A204.1 (cell line): ENCODE measurements at regions not wholly inside any gene's neighbourhood (a gene's known extent, or its start where the extent isn't known, plus 50 kb on each side); places are given as distances from the start of the nearest gene placed in this dataset.
"Not testable (repeated sequence)": the region's sequence is repeated elsewhere in the genome, so short reads cannot be mapped to it uniquely, and the experiment has no call there.

Source experiments
- FAIRE-seq: peaks from 2 replicates; lab custom pipeline; 2012; peaks lifted over from hg19 to GRCh38; lab: Jason Lieb, UNC

DNA sequence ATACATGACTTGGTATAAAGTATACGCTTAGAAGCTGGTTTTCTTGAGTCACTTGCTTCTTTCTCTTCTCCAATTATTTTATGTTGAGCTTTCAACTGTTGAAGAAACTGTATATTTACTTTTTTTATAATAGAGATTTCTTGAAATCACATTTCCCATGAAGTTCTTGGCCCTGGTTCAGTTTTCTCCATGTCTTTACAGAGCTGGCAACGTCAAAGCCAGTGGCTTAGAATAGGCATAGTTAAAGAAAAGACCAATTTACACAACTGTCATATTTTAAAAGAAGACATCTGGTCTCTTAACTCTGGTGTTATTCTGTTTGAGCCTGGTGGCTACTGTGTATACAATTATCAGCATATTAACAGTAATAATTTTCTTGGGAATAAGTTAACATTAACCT is 1249.3 kb downstream of the CDH12 start:
- FAIRE-seq: no peak

DNA sequence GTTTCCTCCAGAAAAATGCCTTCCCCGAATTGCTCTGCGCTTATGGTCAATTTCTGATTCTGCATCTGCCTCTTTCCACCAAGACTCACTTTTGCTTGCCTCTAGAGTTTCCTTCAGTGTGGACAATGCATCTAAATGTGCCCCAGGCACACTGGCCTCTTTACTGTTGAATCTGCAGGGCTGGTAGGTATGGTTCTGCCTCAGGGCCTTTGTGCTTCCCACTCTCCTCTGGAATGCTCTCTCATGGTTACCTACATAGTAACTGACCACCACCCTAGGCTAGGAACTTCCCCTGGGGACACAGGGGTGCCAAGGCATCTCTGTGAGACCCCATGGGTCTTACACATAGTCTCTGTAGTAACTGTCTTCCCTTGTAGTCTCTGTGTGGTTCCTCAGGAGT is 1258.6 kb downstream of the CDH12 start:
- no peak for FAIRE-seq

DNA sequence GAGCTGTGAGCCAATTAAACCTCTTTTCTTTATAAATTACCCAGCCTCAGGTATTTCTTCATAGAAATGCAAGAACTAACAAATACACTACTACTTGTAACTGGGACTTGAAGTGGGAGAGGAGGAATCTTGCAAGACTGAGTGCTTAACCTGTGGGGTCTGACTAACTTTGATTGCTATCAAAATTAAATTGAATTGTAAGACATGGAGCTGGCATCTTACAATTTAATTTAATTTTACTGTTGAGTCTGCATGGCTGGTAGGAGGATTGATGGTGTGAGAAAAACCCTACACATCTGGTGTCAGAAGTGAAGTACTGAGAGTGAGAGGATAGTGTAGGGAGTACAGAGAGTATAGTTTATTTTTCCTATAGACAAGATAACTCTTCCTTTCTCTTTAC is 1259.9 kb downstream of the CDH12 start:
- no peak for FAIRE-seq

DNA sequence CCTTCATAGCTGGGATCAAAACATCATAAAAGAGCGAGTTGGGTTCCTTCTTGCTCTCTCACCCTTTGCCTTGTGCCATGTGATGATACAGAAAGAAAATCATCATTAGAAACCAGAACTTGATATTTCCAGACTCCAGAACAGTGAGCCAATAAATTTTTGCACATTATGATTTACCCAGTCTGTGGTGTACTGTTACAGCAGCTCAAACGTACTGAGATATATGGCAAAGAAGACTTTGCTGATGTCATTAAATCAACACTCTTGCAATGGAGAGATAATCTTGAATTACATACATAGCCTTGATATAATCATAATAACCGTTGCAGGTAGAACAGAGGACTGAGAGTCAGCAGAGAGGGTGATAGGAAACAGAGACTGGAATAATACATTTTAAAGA is 1271.6 kb downstream of the CDH12 start:
- no peak for FAIRE-seq

- no peak for FAIRE-seq
Measured at GRCh38 chr5:21574961-21575360, 1278.2 kb downstream of the CDH12 start.

DNA sequence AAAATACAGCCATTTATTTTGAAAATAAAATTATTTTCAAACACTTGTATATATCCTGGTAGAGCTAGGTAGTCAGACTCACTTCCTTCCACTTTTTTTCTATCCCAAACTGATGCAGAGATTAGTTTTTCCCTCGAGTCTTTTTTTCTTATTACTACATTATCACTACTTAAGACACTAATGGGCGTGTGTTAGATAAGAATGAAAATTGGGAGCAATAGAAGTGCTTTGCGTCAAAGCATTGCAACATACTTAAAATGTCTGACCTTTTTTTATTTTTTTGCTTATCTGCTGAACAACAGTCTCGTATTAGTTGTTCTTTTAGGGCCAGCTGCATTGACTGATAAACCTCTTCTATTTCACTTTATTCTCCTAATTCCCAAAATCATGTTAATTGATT is 1278.7 kb downstream of the CDH12 start:
- no peak for FAIRE-seq

GRCh38 chr5:21573416-21574314 is 1279.5 kb downstream of the CDH12 start:
- FAIRE-seq: no peak

DNA sequence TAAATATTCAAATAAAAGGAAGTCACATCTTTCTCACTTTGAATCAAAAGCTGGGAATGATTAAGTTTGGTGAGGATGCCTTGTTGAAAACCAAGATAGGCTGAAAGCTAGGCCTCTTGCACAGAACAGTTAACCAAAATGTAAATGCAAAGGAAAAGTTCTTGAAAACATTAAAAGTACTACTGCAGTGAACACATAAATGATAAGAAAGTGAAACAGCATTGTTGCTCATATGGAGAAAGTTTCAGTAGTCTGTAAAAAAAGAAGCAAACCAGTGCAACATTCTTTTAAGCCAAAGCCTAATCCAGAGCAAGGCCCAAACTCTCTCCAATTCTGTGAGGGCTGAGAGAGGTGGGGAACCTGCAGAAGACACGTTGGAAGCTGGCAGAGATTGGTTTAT is 1281.9 kb downstream of the CDH12 start:
- not testable (repeated sequence) for FAIRE-seq

GRCh38 chr5:21559109-21559508 is 1294.0 kb downstream of the CDH12 start:
- FAIRE-seq: not testable (repeated sequence)

- not testable (repeated sequence) for FAIRE-seq
Measured at GRCh38 chr5:21552263-21552662, 1300.9 kb downstream of the CDH12 start.

DNA sequence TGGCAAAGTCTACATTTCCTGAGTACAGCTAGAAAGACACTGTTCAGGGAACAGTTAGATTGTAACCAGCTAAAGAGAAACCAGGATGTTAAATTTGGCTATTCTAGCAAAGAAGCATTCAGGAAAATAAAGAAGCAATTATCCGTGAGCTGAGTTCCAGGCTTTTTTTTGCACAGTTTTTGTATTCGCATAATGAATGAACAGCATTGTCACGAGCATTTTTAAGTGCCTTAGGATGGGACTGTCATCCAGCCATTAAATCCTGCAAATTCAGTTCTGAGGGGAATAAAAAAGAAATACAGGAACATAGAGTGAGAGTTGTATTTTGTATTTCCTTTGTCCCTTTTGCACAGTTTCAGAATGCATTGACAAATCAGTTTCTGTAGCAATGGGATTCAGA is 1302.2 kb downstream of the CDH12 start:
- FAIRE-seq: not testable (repeated sequence)

DNA sequence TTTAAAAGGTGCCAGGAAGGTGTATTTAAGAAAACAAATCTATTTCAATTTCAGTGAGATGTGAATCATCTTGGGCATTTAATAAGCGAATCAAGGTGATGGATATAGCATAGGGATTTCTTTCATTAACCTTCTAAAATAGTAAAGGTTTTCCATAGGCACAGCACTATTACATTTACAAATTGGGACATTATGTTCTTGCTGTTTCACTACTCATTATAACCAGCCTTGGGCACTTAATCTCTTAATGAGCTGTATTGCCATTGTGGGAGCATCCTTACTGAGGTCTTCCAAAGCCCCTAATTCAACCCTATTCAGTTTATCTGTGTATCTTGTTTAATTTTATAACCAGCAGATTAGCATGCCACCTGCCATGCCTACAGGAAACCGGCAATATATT is 1305.5 kb downstream of the CDH12 start:
- not testable (repeated sequence) for FAIRE-seq

DNA sequence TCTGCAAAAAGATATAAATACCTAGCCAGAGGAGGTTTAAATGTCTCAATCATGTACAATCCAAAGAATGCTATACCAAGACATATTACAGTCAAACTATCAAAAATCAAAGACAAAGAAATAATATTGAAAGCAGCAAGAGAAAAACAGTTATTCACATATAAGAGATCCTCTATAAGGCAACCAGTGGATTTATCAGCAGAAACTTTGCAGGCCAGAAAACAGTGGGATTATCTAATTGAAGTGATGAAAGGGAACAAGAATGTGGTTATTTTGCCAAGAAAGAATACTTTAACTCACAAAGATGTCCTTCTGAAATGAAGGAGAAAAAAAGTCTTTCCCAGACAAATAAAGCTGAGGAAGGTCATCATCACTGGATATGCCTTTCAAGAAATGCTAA is 1318.0 kb downstream of the CDH12 start:
- FAIRE-seq: not testable (repeated sequence)

GRCh38 chr5:21521157-21521556 is 1332.0 kb downstream of the CDH12 start:
- not testable (repeated sequence) for FAIRE-seq

DNA sequence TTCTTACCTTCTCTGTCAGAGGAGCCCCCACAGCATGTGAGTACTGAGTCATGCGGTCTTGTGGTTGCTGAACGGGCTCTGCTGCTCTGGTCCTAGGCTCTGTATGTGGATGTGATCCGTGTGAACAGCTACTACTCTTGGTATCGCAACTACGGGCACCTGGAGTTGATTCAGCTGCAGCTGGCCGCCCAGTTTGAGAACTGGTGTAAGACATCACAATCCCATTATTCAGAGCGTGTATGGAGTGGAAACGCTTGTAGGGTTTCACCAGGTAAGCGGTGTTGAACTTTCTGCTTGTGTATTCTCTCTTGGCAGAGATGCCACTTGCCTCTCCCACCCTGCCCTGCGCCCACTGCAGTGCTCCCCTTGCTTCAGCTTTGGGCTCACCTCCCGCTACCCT is 1356.2 kb downstream of the CDH12 start:
- FAIRE-seq: not testable (repeated sequence)

- not testable (repeated sequence) for FAIRE-seq
Measured at GRCh38 chr5:21496056-21496455, 1357.1 kb downstream of the CDH12 start.

DNA sequence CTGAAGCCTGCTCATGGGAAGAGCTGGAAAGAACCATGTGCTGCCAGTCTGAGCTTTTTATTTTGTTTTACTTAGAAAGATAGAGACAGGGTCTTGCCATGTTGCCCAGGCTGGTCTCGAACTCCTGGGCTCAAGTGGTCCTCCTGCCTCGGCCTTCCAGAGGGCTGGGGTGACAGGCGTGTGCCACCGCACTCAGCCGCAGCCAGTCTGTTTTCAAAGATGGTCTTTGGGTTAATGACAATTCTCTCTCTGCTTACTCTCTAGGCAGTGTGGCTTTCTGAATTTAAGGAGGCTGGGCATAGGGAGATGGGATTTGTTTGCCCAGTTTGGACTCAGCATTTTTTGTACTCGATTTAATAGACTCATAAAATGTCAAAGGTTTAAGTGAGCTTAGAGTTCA is 1357.9 kb downstream of the CDH12 start:
- FAIRE-seq: not testable (repeated sequence)

GRCh38 chr5:21494033-21494432 is 1359.1 kb downstream of the CDH12 start:
- not testable (repeated sequence) for FAIRE-seq

- FAIRE-seq: not testable (repeated sequence)
Measured at GRCh38 chr5:21491182-21491581, 1362.0 kb downstream of the CDH12 start.

GRCh38 chr5:21488828-21489227 is 1364.3 kb downstream of the CDH12 start:
- FAIRE-seq: not testable (repeated sequence)

DNA sequence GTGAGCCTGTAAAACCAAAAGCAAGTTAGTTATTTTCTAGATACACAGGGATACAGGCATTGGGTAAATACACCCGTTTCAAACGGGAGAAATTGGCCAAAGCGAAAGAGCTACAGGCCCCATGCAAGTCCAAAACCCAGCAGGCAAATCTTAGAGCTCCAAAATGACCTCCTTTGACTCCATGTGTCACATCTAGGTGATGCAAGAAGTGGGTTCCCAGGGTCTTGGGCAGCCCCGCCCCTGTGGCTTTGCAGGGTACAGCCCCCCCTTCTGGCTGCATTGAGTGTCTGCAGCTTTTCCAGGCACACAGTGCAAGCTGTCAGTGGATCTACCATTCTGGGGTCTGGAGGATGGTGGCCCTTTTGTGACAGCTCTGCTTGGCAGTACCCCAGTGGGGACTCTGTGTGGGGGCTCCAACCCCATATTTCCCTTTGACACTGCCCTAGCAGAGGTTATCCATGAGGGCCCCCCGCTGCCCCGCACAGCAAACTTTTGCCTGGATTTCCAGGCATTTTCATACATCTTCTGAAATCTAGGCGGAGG is 1367.6 kb downstream of the CDH12 start:
- not testable (repeated sequence) for FAIRE-seq

DNA sequence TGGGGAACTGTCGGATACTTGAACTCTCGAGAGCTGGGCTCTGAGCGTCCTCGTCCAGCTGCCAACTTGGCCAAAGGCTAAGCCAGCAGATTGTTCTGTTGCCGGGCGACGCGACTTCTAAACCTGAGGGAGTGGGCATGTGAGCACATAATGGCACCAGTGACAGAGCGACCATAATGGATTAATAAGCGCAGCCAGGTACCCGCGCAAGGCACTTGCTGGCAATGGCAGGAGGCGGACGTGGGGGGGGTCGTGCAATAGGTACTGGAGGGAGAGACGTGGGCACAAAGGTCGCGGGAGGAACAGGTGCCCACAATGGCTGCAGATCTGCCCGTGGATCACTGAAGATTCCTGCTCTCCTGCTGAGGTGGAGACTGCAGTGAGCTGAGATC is 1368.7 kb downstream of the CDH12 start:
- FAIRE-seq: not testable (repeated sequence)

GRCh38 chr5:21483790-21484497 is 1369.2 kb downstream of the CDH12 start:
- not testable (repeated sequence) for FAIRE-seq
